ENCODE measurements at regions not wholly inside any gene's neighbourhood (a gene's known extent, or its start where the extent isn't known, plus 50 kb on each side); places are given as distances from the start of the nearest gene placed in this dataset.

DNA sequence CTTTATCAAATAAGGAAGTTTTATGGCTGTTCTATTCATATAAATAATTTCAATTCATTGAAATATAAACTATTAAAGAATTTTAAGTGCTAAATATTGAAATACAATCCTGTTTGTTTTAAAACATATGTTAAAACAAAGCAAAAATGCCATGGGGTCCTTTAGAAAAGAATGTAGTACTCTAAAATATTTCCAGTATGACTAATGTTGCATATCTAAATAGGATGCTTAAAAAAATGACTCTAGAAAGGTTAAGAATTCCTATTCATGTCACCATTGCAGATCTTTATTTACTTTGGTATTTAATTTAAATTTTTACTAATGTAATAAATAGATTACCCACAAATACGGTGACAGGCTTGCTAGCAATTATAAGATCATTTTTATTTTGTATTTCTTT, 132.3 kb downstream of the ZNF608 start:
- no peak for TF ChIP-seq TAF1 (IDR thresholded peaks at IDR 0.05; ENCODE audit: borderline replicate concordance, insufficient read depth, low read length)
- no peak for TF ChIP-seq FOXP2 (optimal IDR thresholded peaks at IDR 0.05; ENCODE audit: borderline replicate concordance, extremely low read depth, extremely low read length, insufficient read depth)
- no peak for TF ChIP-seq POLR2AphosphoS5 (IDR thresholded peaks at IDR 0.05; ENCODE audit: low read depth, low read length)
- TF ChIP-seq, protein P1, sequence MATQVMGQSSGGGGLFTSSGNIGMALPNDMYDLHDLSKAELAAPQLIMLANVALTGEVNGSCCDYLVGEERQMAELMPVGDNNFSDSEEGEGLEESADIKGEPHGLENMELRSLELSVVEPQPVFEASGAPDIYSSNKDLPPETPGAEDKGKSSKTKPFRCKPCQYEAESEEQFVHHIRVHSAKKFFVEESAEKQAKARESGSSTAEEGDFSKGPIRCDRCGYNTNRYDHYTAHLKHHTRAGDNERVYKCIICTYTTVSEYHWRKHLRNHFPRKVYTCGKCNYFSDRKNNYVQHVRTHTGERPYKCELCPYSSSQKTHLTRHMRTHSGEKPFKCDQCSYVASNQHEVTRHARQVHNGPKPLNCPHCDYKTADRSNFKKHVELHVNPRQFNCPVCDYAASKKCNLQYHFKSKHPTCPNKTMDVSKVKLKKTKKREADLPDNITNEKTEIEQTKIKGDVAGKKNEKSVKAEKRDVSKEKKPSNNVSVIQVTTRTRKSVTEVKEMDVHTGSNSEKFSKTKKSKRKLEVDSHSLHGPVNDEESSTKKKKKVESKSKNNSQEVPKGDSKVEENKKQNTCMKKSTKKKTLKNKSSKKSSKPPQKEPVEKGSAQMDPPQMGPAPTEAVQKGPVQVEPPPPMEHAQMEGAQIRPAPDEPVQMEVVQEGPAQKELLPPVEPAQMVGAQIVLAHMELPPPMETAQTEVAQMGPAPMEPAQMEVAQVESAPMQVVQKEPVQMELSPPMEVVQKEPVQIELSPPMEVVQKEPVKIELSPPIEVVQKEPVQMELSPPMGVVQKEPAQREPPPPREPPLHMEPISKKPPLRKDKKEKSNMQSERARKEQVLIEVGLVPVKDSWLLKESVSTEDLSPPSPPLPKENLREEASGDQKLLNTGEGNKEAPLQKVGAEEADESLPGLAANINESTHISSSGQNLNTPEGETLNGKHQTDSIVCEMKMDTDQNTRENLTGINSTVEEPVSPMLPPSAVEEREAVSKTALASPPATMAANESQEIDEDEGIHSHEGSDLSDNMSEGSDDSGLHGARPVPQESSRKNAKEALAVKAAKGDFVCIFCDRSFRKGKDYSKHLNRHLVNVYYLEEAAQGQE (IDR thresholded peaks at IDR 0.05; ENCODE audit: insufficient read depth in 1 of 2, low read depth in 2 of 2, low read length in 2 of 2): no peak
- no peak for TF ChIP-seq SIN3A (IDR thresholded peaks at IDR 0.05; ENCODE audit: borderline replicate concordance, insufficient read depth, low read length)

DNA sequence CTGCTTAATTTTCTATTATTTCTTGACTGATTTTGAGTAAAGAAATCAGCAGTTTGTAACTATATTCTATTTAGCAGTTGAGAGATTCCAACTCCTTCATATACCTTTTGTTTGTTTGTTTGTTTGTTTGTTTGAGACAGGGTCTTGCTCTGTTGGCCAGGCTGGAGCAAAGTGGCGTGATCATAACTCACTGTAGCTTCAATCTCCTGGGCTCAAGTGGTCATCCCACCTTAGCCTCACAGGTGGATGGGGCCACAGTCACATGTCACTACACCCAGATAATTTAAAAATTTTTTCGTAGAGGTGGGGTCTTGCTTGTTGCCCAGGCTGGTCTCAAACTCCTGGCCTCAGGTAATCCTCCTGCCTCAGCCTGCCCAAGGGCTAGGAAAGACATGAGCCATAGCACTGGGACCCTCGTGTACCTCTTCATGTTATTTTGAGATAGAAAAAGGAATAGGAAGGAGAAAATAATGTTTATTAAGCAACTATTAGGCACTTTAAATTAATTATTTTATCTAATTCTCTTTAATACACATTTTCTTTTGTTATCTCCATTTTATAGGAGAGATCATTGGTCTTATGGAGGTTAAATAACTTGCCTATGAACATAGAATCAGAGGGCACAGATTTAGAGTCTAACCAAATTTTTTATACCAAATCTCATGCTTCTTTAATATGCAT, 133.0 kb downstream of the ZNF608 start:
- TF ChIP-seq, protein P1 (IDR thresholded peaks at IDR 0.05; ENCODE audit: insufficient read depth in 1 of 2, low read depth in 2 of 2, low read length in 2 of 2): no peak
- TF ChIP-seq SIN3A (IDR thresholded peaks at IDR 0.05; ENCODE audit: borderline replicate concordance, insufficient read depth, low read length) (no peak), FOXP2 (optimal IDR thresholded peaks at IDR 0.05; ENCODE audit: borderline replicate concordance, extremely low read depth, extremely low read length, insufficient read depth) (no peak), POLR2AphosphoS5 (IDR thresholded peaks at IDR 0.05; ENCODE audit: low read depth, low read length) (no peak), TAF1 (IDR thresholded peaks at IDR 0.05; ENCODE audit: borderline replicate concordance, insufficient read depth, low read length) (no peak)

DNA sequence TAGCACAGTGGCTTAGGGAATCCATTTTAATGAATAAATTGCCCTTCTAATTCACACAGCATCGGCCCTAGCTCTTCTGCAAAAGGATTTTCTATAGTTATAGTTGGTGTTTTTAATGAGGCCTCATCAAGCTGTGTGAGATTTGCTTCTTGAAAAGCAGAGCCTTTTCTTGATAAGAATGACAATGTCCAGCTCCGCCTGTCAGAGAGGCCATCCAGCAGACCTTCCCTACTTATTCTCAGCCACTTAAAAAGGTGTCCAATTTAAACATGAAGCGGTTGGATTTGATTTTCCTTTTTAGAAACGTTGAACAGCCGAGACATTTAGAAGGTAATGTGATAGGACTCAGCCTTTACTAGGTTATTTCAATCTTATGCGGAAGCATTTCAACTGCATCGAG, 134.4 kb downstream of the ZNF608 start:
- no peak for TF ChIP-seq FOXP2 (optimal IDR thresholded peaks at IDR 0.05; ENCODE audit: borderline replicate concordance, extremely low read depth, extremely low read length, insufficient read depth)

DNA sequence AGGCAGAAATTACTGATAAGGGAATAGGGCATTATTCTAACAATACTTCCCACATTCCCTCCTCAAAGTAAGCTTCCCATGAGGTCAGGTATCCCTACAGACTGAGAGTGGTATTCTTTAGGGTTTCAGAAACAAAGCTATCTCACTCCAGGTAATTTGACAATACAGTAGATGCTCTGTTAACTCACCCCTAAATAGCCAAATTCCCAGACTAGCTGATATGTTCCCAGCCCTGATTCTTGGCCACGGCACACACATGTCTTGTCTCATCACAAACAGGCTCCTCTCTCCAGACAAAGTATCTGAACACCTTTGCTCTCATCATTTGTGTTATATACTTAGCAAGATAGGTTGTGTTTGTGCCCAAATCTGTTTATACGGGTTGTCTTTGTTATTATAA, 139.9 kb downstream of the ZNF608 start:
- no peak for TF ChIP-seq SIN3A (IDR thresholded peaks at IDR 0.05; ENCODE audit: borderline replicate concordance, insufficient read depth, low read length)
- no peak for TF ChIP-seq FOXP2 (optimal IDR thresholded peaks at IDR 0.05; ENCODE audit: borderline replicate concordance, extremely low read depth, extremely low read length, insufficient read depth)
- no peak for TF ChIP-seq TAF1 (IDR thresholded peaks at IDR 0.05; ENCODE audit: borderline replicate concordance, insufficient read depth, low read length)
- TF ChIP-seq, protein P1 (IDR thresholded peaks at IDR 0.05; ENCODE audit: insufficient read depth in 1 of 2, low read depth in 2 of 2, low read length in 2 of 2): no peak
- TF ChIP-seq POLR2AphosphoS5 (IDR thresholded peaks at IDR 0.05; ENCODE audit: low read depth, low read length): no peak

DNA sequence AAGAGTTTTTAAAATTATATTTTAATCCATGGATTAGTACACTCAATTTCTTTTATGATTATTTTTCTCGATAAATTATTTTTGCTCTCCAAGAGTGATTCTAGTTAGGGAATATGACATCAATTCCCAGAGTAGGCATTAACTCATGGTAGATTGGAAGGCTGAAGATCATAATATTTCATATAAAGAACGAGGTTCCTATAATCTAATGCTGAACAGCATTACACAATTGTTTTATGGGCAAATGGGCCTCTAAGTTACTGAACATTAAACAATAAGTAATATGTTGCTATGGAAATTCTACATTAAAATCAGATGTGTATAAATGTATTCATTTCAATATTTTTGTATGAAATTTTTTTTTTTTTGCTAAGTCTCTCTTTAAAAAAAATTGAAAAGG, 140.3 kb downstream of the ZNF608 start:
- TF ChIP-seq SIN3A (IDR thresholded peaks at IDR 0.05; ENCODE audit: borderline replicate concordance, insufficient read depth, low read length): no peak
- no peak for TF ChIP-seq POLR2AphosphoS5 (IDR thresholded peaks at IDR 0.05; ENCODE audit: low read depth, low read length)
- TF ChIP-seq TAF1 (IDR thresholded peaks at IDR 0.05; ENCODE audit: borderline replicate concordance, insufficient read depth, low read length): no peak
- TF ChIP-seq FOXP2 (optimal IDR thresholded peaks at IDR 0.05; ENCODE audit: borderline replicate concordance, extremely low read depth, extremely low read length, insufficient read depth): no peak
- TF ChIP-seq, protein P1 (IDR thresholded peaks at IDR 0.05; ENCODE audit: insufficient read depth in 1 of 2, low read depth in 2 of 2, low read length in 2 of 2): no peak
